GM19452 (cell line): ENCODE measurements at regions not wholly inside any gene's neighbourhood (a gene's known extent, or its start where the extent isn't known, plus 50 kb on each side); places are given as distances from the start of the nearest gene placed in this dataset.

Experiments used
- ATAC-seq: cut with Tn5 transposase; IDR thresholded peaks from one replicate; pipeline ENCODE4 v1.9.1; 2021; ENCODE audit not compliant: unreplicated experiment

DNA sequence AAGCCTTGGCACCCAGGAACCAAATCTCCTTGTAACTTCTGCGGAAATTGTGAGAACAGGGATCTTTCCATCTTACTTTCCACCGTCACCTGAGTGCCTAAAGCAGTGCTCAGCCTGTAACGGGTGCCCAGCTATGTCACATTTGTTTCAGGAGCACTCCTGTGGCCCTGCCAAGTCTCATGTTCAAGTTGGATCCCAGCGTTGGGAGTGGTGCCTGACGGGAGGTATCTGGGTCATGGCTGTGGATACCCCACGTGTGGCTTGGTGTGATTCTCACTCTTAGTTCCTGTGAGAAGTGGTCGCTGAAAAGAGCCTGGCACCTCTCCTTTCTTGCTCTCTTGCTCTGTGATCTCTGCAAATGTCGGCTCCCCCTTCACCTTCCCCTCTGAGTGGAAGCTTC lies 114.9 kb downstream of the UQCRFS1 start:
- no peak for ATAC-seq

DNA sequence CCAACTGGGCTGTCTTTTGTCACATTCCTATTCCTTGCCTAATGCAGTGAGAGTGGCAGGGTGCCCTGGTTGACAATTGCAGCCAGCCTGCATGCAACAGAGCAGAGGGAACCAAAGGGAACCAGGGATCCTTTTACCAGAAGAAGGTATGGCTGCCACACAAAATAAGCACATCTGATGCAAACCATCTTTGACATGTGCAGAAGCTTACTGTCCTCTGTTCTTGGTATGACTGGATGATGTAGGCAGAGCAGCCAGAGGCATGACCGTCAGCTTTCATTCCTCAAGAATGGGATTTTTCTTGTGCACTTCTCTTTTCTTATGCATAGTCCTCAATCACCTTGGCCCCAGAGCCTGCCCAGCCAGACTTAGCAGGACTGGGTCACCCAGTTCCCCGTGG lies 116.1 kb downstream of the UQCRFS1 start:
- no peak for ATAC-seq

DNA sequence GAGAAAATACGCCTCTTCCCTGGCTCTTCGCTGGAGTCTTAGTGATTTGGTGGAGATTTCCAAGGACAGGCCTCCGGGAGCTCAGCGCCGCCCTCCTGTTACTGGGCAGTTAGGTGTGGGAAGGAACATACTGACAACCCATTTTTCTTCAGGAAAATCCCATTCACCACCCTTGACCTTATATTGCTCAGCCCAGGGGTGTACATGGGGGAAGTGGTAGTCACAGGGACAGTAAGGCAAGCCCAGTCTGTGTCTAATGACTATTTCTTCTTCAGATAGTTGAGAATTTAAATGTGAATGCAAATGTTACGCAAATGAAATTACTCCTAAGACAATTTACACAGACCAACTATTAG lies 119.4 kb downstream of the UQCRFS1 start:
- no peak for ATAC-seq

DNA sequence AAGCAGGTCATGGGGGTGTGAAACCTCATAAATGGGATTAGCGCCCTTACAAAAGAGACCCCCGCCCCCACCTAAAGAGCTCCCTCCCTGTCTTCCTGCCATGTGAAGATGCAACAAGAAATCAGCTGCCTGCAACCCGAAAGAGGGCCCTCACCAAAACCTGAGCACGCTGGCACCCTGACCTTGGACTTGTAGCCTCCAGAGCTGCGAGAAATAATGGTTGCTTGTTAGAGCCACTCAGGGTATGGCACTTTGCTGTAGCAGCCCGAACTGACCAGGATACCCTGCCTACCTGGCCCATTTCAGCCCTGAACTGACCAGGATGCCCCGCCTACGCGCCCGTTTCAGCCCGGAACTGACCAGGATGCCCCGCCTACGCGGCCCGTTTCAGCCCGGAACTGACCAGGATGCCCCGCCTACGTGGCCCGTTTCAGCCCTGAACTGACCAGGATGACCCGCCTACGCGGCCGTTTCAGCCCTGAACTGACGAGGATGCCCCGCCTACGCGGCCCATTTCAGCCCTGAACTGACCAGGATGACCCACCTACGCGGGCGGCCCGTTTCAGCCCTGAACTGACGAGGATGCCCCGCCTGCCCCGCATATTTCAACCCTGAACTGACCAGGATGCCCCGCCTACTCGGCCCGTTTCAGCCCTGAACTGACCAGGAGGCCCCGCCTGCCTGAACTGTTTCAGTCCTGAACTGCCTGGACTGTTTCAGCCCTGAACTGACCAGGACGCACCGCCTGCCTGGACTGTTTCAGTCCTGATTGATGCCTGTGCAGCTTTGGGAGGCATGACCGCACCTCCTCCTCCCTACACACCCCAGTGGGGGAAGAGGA lies 120.0 kb downstream of the UQCRFS1 start:
- ATAC-seq: no peak

DNA sequence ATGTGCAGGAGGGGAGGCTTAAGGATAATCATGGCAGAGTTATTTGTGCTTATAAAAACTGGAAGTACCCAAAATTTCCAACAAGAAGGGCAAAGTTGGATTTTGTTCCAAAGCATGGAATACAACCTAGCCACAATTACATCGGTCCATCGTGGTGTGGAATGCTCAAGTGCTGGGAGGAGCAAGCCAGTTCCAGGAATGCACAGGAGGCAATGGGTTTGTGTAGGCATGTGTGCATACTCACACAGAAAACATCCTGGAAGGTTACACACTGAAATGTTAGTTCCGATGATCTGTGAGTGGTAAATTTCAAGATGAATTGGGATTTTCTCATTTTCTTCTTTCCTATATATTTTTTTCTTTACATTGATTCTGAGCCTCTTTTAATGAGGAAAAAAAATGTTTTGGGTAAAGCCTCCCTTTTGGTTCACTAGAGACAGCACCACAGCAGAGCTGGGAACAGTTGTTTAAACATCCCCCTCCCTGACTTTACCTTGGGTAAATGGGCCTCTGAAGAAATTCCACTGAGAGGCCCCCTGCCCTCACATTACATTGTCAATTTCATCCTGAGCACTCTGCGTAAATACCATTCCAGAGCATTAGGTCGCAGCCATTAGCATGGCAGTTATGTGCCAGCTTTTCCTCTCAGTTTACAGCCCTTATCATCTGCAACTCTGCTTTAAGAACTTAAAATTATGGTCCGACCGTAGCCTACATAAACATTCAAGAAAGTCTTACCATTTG lies 122.0 kb downstream of the UQCRFS1 start:
- ATAC-seq: no peak

DNA sequence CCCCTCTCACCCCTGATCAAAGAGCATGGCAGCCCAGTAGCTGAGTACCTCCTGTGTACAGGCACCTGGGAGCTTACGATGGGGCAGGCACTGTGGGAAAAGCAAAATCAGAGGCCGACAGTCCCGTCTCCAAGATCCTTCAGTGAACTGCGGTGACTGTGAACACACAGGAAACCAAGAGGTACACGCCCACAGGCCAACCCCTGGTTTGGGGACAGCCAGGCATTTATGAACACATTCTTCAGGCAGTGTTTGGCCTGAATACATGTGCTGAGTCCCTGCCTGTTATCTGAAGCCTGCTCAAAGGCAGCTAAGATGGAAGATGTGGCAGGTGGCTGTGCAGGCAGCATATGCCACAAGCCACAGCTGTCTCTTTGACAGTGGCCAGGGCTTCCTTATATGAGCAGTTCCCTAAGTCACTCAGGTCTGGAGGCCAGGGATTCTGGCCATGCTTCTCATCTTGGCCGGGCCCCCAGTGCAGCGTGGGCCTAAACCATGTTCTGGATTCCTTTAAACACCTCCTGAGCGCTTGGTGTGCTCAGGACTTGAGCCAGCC lies 123.6 kb downstream of the UQCRFS1 start:
- ATAC-seq: no peak

DNA sequence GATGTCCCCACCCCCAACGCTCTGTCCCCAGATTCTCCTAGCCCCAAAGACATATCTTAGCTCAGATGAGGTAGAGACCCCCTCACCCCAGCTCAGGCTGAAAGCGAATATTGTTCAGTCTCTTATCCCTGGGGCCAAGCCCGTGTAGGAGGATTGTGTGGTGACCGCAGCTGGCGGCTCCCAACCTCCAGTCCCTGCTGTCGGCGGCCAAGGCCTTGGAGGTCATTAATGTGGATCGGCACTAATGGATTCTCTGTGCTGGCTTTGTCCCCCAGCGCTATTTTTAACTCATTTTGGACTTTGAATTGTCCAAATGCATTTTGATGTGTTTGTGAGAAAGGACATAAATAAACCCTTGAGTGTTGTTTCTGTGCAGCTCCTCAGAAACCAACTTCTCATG lies 124.2 kb downstream of the UQCRFS1 start:
- ATAC-seq: no peak

DNA sequence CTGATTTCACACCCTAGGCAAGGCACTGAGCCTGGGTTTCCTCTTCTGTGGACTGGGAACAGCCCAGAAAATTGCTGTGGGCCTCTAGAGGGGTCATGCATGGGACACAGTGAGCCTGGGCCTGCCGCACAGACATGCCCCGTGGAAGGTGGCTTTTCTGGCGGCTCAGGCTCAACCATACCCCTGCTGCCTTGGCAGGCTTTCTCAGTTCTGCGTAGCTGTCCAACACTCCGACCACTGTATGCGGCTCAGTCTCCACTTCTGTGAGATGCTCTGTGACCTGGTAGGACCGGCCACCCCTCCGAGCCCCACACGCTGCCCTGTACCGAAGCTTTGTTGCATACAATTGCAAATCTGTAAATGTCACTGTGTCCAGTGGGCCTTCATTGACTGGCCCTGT lies 126.3 kb downstream of the UQCRFS1 start:
- no peak for ATAC-seq

DNA sequence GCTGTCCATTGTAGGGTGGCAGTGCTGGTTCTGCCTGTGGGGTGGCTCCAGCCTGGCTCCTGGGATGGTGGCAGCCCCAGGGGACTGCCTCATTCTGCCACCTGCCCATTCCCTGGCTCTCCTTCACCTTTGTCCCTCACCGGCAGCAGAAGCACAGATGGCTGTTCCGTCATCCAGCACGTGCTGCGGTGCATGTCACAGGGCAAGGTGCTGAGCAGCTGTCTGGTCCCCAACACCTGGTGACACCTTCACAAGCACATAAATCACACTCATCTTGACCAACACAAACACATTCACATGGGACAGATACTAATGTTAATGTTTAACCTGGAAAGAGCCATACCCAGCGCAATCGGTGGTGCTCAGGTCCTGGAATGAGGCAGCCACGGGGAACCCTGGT lies 126.8 kb downstream of the UQCRFS1 start:
- no peak for ATAC-seq

DNA sequence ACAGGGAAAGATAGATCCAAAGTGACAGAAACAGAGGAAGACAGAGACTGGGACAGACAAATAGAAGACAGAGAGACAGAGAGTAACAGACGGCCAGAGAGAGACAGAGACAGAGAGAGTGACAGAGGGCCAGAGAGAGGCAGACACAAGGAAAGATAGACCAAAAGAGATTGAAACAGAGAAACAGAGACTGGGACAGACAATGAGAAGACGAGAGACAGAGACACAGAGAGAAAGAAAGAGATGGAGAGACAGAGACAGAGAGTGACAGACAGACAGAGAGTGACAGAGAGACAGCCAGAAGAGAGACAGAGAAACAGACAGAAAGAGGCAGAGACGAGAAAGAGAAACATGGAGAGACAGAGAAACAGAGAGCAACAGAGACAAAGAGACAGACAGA lies 127.3 kb downstream of the UQCRFS1 start:
- no peak for ATAC-seq

DNA sequence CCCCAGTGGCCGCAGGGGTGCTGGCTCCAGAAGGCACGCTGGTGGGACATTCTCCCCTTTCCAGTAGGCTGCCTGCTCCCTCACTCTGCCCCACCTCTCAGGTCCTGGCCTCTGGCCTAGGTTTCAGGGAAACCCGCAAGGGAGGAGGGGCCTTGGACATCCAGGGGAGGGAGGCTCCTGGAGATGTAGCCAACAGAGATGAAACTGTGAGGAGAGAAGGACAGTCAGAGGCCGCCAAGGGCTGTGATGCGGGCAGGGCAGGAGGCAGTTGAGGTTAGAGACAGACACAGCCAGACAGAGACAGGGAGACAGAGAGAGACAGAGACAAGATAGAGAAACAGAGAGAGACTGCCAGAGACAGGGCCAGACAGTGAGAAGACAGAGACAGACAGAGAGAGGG lies 127.7 kb downstream of the UQCRFS1 start:
- no peak for ATAC-seq

DNA sequence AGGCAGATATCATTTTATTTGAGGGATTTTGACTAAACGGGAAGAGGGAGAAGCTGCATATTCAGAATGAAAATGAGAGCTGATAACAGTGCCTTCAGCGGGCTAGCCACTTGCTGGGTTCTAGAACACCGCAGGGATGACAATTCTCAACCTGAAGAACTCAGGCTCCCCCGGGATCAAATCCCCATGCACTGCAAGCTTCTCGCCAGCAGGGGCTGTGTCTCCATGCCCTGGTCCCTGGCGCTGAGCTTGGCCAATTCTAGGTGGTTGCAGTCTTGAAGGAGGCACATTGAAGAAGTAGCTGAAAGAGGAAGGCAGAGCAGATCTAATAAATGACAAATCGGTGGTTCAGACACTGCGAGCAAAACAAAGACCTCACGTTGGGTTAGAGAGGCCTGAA lies 128.7 kb downstream of the UQCRFS1 start:
- ATAC-seq: no peak

DNA sequence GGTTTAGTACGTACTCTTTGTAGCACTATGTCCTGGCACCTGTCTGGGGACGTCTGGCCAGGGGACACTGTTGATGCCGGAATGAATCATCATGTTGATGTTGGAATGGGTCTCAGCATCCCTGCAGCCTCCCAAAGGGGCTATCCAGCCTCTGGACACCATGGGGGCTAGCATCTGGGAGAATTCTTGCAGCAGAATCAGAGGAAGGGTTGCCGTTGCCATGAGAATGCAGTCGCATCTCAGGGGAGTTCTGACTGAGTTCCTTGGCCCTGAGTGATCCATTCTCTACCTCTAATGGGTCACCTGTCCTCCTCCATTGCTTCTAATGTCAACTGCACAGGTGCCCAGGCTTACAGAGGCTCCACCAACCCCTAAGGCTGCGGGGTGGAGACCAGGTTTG lies 129.1 kb downstream of the UQCRFS1 start:
- no peak for ATAC-seq

DNA sequence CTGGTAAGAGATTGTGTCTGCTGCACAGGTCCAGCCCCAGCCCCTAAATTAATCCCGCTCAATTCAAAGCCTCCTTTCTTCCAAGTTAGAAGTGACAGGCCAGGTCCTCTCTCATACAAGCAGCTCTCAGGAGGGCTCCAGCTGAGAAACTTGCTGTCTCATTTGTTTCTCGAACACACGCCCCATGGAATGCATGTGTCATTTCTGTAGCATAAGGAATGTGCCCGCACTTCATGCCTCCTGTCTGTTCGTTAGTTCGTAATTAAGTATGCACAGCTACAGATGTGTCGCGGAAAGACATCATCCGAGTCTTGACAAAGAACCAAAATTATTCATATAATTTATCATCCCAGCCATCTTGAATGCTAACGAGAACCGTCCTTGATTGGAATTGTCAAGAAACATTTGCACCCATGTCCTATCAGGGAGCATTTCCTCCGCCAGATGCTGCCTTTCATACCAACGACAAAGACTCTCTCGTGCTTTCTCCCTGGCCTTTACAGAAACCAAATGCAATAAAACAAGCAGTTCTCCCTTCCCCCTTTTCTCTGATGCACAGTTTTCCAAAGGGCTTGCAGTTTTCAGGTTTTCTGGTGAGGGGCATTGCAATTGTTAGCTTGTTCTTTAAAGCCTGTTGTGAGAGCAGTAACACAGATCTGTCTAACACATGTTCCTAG lies 133.5 kb downstream of the UQCRFS1 start:
- ATAC-seq: no peak

DNA sequence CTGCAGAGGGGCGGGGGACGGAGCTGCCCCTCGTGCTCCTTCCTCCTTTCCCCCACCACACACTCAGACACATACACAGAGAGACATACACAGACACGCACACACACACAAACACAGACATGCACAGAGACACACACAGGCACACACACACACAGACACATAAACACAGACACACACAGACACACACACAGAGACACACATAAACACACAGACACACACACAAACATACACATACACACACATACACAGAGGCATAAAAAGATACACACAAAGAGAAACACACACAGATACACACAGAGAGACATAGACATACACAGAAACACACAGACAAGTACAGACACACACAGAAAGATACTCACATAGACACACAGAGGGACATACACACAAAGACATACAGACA lies 136.0 kb downstream of the UQCRFS1 start:
- ATAC-seq: no peak

DNA sequence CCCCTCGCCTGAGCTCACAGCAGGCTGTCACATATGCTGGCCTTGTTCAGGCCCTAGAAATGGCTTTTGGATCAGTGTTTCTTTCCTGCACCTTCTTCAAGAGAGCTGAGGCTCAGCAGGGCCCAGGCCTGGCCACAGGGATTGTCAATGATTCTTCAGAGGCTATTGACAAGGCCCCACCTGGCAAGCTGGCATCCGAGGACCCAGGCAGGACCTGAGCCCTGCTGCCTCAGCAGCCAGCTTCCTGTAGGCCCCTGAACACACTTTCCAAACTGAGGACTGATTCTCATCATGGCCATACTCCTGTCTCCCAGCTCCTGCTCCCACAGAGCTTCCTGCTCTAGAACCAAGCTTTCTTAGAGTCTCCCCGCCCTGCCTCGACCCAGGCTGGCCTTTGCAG lies 136.8 kb downstream of the UQCRFS1 start:
- no peak for ATAC-seq

DNA sequence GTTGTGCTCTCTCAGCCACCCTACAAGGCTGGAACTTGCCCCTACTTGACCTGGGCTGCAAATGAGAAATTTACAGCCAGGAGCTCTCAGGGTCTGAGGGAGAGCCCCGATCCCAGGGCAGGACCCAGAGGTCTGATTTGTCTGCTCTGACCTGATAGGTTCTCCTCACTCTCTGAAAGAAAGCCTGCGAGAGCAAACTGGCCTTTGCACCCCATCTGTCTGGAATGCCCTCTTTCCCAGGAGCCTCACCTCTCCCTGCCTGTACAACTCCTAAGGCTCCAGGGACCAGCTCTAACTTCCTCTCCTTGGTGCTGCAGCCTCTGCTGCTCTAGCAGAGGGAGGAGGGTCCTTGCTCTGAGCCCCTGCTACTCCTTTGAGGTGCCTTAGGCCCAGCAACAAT lies 137.8 kb downstream of the UQCRFS1 start:
- no peak for ATAC-seq

DNA sequence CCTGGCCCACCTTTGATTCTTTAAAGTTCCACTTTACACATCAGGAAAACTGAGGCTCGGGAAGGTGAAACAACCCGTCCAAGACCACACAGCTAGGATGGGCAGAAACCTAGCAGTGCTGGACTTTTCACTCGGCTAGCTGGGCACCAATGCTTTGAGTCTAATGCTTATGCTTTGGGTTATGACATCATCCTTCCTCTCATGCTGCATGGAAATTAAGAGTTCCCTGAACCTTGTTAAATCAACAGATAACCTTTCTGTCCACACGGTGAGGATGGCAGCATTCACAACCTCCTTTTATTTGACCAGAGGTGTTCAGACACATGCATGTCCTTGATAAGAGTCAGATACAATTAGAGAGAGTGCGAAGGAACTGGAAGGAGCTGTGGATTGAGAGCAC lies 138.4 kb downstream of the UQCRFS1 start:
- no peak for ATAC-seq

DNA sequence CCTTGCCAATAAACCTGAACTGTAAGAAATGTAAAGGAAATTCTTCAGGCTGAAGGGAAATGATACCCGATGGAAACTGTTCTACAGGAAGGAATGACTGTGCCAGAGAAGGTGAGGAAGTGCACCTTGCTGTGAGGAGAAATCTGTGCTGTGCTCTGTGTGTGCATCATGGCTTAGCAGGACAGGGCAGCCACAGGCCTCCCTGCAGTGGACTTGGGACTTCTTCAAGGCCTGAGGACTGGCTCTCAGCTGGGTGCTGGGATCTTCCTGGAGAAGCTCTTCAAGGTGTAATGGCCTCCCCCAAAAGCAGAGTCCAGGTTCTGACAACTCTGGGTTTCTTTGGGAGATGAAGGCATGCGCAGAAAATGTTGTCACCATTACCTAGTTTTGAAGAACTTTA lies 145.1 kb downstream of the UQCRFS1 start:
- no peak for ATAC-seq

DNA sequence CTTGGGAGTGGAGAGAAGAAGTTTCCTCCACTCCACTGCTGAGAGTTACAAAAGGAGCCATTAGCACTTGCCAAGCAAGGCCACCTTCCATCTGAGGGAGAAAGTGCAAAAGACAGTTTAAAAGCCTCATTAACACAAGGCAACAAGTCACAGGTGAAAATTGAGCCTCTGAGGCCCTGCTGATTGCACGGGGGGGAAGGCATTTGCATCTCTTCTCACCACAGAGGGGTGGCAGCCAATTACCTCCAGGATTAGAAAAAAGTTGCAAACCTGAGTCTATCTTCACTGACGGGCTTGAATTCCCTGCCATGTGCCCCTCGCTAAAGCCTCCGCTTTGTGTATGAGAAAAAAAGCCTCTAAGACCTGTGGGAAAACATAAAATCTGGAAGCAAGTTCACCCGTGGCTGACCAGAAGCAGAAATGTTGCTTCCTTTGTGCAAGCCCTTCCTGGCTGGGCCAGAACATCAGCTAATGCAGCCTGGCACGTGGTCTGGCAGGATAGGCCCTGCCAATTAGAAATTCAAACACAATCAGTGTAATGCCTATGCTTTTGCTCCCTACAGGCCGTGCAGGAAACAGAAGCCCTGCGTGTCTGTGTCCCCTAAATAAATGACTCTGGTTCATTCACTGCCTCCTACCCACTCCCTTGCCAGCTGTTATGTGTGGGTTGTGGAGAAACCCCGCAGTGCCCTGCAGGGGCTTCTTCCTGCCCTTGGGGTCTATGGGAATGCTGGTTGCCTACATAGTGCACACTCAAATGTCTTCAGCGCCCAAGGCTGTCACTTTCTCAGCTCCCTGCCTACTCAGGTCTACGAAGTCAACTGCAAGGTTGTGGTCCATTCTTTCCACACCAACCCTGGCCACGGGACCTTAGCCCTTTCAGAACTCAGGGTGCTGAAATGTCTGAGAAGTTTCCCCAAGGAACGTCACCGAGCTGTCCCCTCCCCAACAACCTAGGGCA lies 150.2 kb downstream of the UQCRFS1 start:
- ATAC-seq: no peak
